ENCODE measurements at regions not wholly inside any gene's neighbourhood (a gene's known extent, or its start where the extent isn't known, plus 50 kb on each side); places are given as distances from the start of the nearest gene placed in this dataset.

GRCh38 chrX:20596856-20597255, 330.1 kb upstream of the RPS6KA3 start:
- DNase-seq = no peak

GRCh38 chrX:20595928-20596575, 329.3 kb upstream of the RPS6KA3 start:
- DNase-seq = peak; percentile 69

GRCh38 chrX:20594985-20595384, 328.3 kb upstream of the RPS6KA3 start:
- no peak for DNase-seq

GRCh38 chrX:20593836-20594235, 327.1 kb upstream of the RPS6KA3 start:
- no peak for DNase-seq

GRCh38 chrX:20593402-20593801, 326.7 kb upstream of the RPS6KA3 start:
- DNase-seq = no peak

- DNase-seq = no peak
Measured at GRCh38 chrX:20591246-20591645, 324.5 kb upstream of the RPS6KA3 start.

GRCh38 chrX:20585782-20586181, 319.1 kb upstream of the RPS6KA3 start:
- DNase-seq = no peak

- DNase-seq = no peak
Measured at GRCh38 chrX:20571611-20572010, 304.9 kb upstream of the RPS6KA3 start.

- no peak for DNase-seq
Measured at GRCh38 chrX:20567108-20567507, 300.4 kb upstream of the RPS6KA3 start.

- no peak for DNase-seq
Measured at GRCh38 chrX:20547611-20548051, 280.9 kb upstream of the RPS6KA3 start.

- no peak for DNase-seq
Measured at GRCh38 chrX:20545538-20545937, 278.8 kb upstream of the RPS6KA3 start.

- DNase-seq = no peak
Measured at GRCh38 chrX:20542072-20542471, 275.4 kb upstream of the RPS6KA3 start.

GRCh38 chrX:20538974-20539373, 272.3 kb upstream of the RPS6KA3 start:
- no peak for DNase-seq

GRCh38 chrX:20531667-20532066, 265.0 kb upstream of the RPS6KA3 start:
- no peak for DNase-seq

- DNase-seq = peak; percentile 71
Measured at GRCh38 chrX:20530406-20530921, 263.8 kb upstream of the RPS6KA3 start.

GRCh38 chrX:20529711-20530110, 263.0 kb upstream of the RPS6KA3 start:
- no peak for DNase-seq

- no peak for DNase-seq
Measured at GRCh38 chrX:20529301-20529700, 262.6 kb upstream of the RPS6KA3 start.

- no peak for DNase-seq
Measured at GRCh38 chrX:20527558-20528011, 260.9 kb upstream of the RPS6KA3 start.

GRCh38 chrX:20527041-20527440, 260.3 kb upstream of the RPS6KA3 start:
- no peak for DNase-seq

GRCh38 chrX:20523626-20524312, 257.1 kb upstream of the RPS6KA3 start:
- no peak for DNase-seq

- no peak for DNase-seq
Measured at GRCh38 chrX:20522420-20522819, 255.7 kb upstream of the RPS6KA3 start.

- no peak for DNase-seq
Measured at GRCh38 chrX:20521222-20521621, 254.5 kb upstream of the RPS6KA3 start.

GRCh38 chrX:20519826-20520225, 253.1 kb upstream of the RPS6KA3 start:
- no peak for DNase-seq

GRCh38 chrX:20519146-20519545, 252.4 kb upstream of the RPS6KA3 start:
- DNase-seq = no peak

Data from stimulated activated CD8-positive, alpha-beta memory T cell treated with anti-CD3 and anti-CD28 coated beads, Interleukin-4, amount 100 ng/mL, for 48 hours (primary cell).